Liver (tissue), 3 donors: ENCODE measurements at regions not wholly inside any gene's neighbourhood (a gene's known extent, or its start where the extent isn't known, plus 50 kb on each side); places are given as distances from the start of the nearest gene placed in this dataset.

Source experiments
- CTCF ChIP-seq: fragments of 150-350 bp; IDR thresholded peaks from 2 replicates; pipeline ENCODE4 v1.5.1; 2017; ENCODE audit warnings: improper control_type of control experiment, low read depth, low read length; ENCODE audit not compliant: missing input control
- MAX ChIP-seq: IDR thresholded peaks from 2 replicates; pipeline ENCODE4 v1.6.1; 2016; ENCODE audit warnings: antibody characterized with exemption
- RAD21 ChIP-seq, 2 donors: IDR thresholded peaks; 2 replicates each; pipeline ENCODE4 v1.6.1; 2016; ENCODE audit warnings: antibody characterized with exemption in 2 of 2, mild to moderate bottlenecking in 2 of 2
- SP1 ChIP-seq: IDR thresholded peaks from 2 replicates; pipeline ENCODE4 v1.6.1; 2018; ENCODE audit warnings: antibody characterized with exemption, mild to moderate bottlenecking
- donor health status: healthy.
- donor health status: healthy.

- no peak for TF ChIP-seq CTCF
- TF ChIP-seq SP1, result no peak
- no peak for TF ChIP-seq MAX
- no peak for TF ChIP-seq RAD21 (IDR thresholded peaks at IDR 0.05)
These were observed 76.1 kb downstream of the CMPK2 start for GRCh38 chr2:6789559-6790138.
